Astrocyte (in vitro differentiated cells and primary cell): ENCODE measurements at regions not wholly inside any gene's neighbourhood (a gene's known extent, or its start where the extent isn't known, plus 50 kb on each side); places are given as distances from the start of the nearest gene placed in this dataset.

Experiments used
- DNase-seq: peaks from one replicate; pipeline ENCODE4 v3.0.0-alpha.2; 2010; ENCODE audit warnings: low read depth
- FAIRE-seq: peaks from 2 replicates; lab custom pipeline; 2011; peaks lifted over from hg19 to GRCh38; lab: Jason Lieb, UNC
- H2AFZ ChIP-seq: 2 replicates; pipeline ENCODE4 v1.6.0; 2012; ENCODE audit warnings: low read depth, low read length, inconsistent platforms
- H3K27ac ChIP-seq: 2 replicates; pipeline ENCODE4 v1.5.1; 2011; ENCODE audit warnings: low read depth, low read length, inconsistent platforms
- H3K27me3 ChIP-seq: 2 replicates; pipeline ENCODE4 v1.6.0; 2011; ENCODE audit warnings: low read length, inconsistent platforms; ENCODE audit not compliant: insufficient read depth
- H3K36me3 ChIP-seq: 2 replicates; pipeline ENCODE4 v1.5.1; 2011; ENCODE audit warnings: low read length, inconsistent platforms; ENCODE audit not compliant: insufficient read depth
- H3K4me1 ChIP-seq: 2 replicates; pipeline ENCODE4 v1.5.1; 2011; ENCODE audit warnings: low read length, inconsistent platforms; ENCODE audit not compliant: insufficient read depth
- H3K4me2 ChIP-seq: 2 replicates; pipeline ENCODE4 v1.6.0; 2012; ENCODE audit warnings: low read length, inconsistent platforms
- H3K4me3 ChIP-seq: 2 replicates; pipeline ENCODE4 v1.5.1; 2011; ENCODE audit warnings: low read depth, mild to moderate bottlenecking, low read length, inconsistent platforms; ENCODE audit not compliant: insufficient read depth
- H3K79me2 ChIP-seq: 2 replicates; pipeline ENCODE4 v1.6.0; 2012; ENCODE audit warnings: mild to moderate bottlenecking, low read length, inconsistent platforms; ENCODE audit not compliant: insufficient read depth
- H3K9ac ChIP-seq: 2 replicates; pipeline ENCODE4 v1.6.0; 2012; ENCODE audit warnings: mild to moderate bottlenecking, low read length, inconsistent platforms
- H3K9me3 ChIP-seq: 2 replicates; pipeline ENCODE4 v1.5.1; 2012; ENCODE audit warnings: low read depth, mild to moderate bottlenecking, low read length, inconsistent platforms; ENCODE audit not compliant: insufficient read depth
- H4K20me1 ChIP-seq: 2 replicates; pipeline ENCODE4 v1.6.0; 2012; ENCODE audit warnings: low read length, inconsistent platforms; ENCODE audit not compliant: insufficient read depth
- H3K27ac Mint-ChIP-seq: one replicate; pipeline ENCODE4 v1.8.0; 2021; ENCODE audit warnings: mild to moderate bottlenecking, mixed read lengths; ENCODE audit not compliant: unreplicated experiment
- H3K27me3 Mint-ChIP-seq: one replicate; pipeline ENCODE4 v1.8.0; 2021; ENCODE audit warnings: low read depth, mixed read lengths; ENCODE audit not compliant: unreplicated experiment
- H3K36me3 Mint-ChIP-seq: one replicate; pipeline ENCODE4 v1.8.0; 2021; ENCODE audit warnings: low read depth, mixed read lengths; ENCODE audit not compliant: unreplicated experiment
- H3K4me1 Mint-ChIP-seq: one replicate; pipeline ENCODE4 v1.8.0; 2021; ENCODE audit warnings: low read depth, mixed read lengths; ENCODE audit not compliant: unreplicated experiment
- H3K4me3 Mint-ChIP-seq: one replicate; pipeline ENCODE4 v1.8.0; 2021; ENCODE audit warnings: mild to moderate bottlenecking, moderate library complexity, mixed read lengths; ENCODE audit not compliant: unreplicated experiment
- H3K9me3 Mint-ChIP-seq: one replicate; pipeline ENCODE4 v1.8.0; 2021; ENCODE audit warnings: mild to moderate bottlenecking, mixed read lengths; ENCODE audit not compliant: unreplicated experiment
- EZH2 ChIP-seq: IDR thresholded peaks from 2 replicates; pipeline ENCODE4 v1.6.1; 2012; ENCODE audit warnings: mild to moderate bottlenecking, low read length, inconsistent platforms; ENCODE audit not compliant: insufficient read depth
- TF ChIP-seq, protein P1 (sequence below): IDR thresholded peaks from 2 replicates; pipeline ENCODE4 v1.5.1; 2011; ENCODE audit warnings: low read depth, mild to moderate bottlenecking, inconsistent platforms, low read length, moderate library complexity; ENCODE audit not compliant: insufficient read depth

DNA sequence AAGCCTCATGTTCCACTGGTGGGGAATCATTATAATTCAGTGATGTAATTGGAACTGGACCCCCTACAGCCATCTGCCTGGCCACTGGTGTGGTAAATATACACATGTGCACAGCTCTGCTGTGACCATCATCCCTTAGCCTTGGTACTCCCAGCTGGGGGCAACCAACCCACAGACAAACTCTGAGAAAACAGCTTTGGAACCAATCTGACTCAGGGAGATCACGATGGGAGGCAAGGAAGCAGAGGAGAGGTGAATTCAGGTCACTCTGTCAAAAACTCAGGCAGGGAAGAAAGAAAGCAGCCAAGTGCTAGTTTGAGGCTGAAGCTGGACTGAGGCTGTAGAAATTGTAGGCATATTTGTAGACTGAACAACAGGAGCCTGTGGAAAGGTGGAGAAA, 197.8 kb upstream of the GALNT2 start:
- Histone ChIP-seq H3K4me1 (no peaks in the 10 kb centered on the region), H2AFZ (no peak overlapping the region), H4K20me1 (no peaks in the 10 kb centered on the region), H3K27me3 (no peaks in the 10 kb centered on the region), H3K27ac (no peak overlapping the region), H3K36me3 (no peaks in the 10 kb centered on the region), H3K9ac (no peak overlapping the region), H3K4me3 (no peak overlapping the region), H3K9me3 (peaks cover 3% of the 10 kb centered on the region), H3K4me2 (no peak overlapping the region), H3K79me2 (no peaks in the 10 kb centered on the region)
- peaks cover 3% of the 10 kb centered on the region for H3K27me3 Mint-ChIP-seq
- H3K9me3 Mint-ChIP-seq, result no peaks in the 10 kb centered on the region
- peaks cover 14% of the 10 kb centered on the region for H3K4me1 Mint-ChIP-seq
- no peak overlapping the region for H3K27ac Mint-ChIP-seq
- DNase-seq (no peak), FAIRE-seq (no peak)
- no peak overlapping the region for H3K4me3 Mint-ChIP-seq
- TF ChIP-seq, protein P1, sequence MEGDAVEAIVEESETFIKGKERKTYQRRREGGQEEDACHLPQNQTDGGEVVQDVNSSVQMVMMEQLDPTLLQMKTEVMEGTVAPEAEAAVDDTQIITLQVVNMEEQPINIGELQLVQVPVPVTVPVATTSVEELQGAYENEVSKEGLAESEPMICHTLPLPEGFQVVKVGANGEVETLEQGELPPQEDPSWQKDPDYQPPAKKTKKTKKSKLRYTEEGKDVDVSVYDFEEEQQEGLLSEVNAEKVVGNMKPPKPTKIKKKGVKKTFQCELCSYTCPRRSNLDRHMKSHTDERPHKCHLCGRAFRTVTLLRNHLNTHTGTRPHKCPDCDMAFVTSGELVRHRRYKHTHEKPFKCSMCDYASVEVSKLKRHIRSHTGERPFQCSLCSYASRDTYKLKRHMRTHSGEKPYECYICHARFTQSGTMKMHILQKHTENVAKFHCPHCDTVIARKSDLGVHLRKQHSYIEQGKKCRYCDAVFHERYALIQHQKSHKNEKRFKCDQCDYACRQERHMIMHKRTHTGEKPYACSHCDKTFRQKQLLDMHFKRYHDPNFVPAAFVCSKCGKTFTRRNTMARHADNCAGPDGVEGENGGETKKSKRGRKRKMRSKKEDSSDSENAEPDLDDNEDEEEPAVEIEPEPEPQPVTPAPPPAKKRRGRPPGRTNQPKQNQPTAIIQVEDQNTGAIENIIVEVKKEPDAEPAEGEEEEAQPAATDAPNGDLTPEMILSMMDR, result no peak
- no peak for TF ChIP-seq EZH2
- H3K36me3 Mint-ChIP-seq, result peaks cover 3% of the 10 kb centered on the region

DNA sequence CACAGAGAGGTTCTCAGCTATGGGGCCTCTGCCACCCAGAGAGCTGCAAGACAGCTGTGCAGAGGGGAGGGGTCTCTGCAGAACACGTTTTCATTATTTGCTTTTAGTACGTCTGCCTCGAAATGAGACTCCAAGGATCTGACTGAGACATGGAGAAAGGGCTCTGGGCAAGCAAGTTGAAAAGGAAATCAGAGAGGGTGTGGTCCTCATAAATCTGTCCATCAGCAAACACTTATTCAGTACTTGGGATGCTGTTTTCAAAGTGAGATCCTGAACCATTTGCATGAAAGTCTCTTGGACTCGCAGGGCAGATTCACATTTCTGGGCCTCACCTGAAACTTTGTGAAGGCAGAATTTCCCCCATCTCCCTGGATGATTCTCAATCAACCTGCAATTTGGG, 197.4 kb upstream of the GALNT2 start:
- DNase-seq (no peak), FAIRE-seq (no peak)
- Mint-ChIP-seq H3K4me3 (no peak overlapping the region), H3K27me3 (peaks cover under 1% of the 10 kb centered on the region), H3K36me3 (peaks cover 3% of the 10 kb centered on the region), H3K4me1 (peaks cover 14% of the 10 kb centered on the region), H3K27ac (no peak overlapping the region), H3K9me3 (no peaks in the 10 kb centered on the region)
- TF ChIP-seq, protein P1, result no peak
- no peak for TF ChIP-seq EZH2
- no peaks in the 10 kb centered on the region for H4K20me1 ChIP-seq
- no peaks in the 10 kb centered on the region for H3K79me2 ChIP-seq
- H3K36me3 ChIP-seq, result no peaks in the 10 kb centered on the region
- H3K4me2 ChIP-seq, result no peak overlapping the region
- H3K9me3 ChIP-seq, result peaks cover 3% of the 10 kb centered on the region
- no peaks in the 10 kb centered on the region for H3K4me1 ChIP-seq
- H2AFZ ChIP-seq, result no peak overlapping the region
- H3K4me3 ChIP-seq, result no peak overlapping the region
- no peaks in the 10 kb centered on the region for H3K27me3 ChIP-seq
- no peak overlapping the region for H3K9ac ChIP-seq
- no peak overlapping the region for H3K27ac ChIP-seq

DNA sequence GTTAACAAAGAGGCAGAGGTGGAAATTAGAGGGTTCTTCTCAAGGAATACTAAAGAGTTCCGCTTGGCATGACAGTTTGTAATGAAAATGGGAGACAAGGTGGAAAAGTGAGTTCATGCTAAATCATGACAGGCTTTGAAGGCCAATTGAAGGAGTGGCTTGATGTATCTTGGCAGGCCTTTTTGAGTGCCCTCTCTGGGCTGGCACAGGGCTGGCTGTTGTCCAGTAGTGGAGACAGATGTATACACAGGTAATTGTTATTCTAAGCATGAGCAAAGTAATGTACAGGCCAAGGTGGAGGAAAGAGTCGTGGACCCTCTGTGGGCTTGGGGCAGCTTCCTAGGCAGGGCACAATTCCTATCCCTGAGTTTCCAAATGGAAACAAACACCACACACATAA, 196.7 kb upstream of the GALNT2 start:
- TF ChIP-seq EZH2, result no peak
- TF ChIP-seq, protein P1, result no peak
- no peak overlapping the region for H3K27ac ChIP-seq
- no peak overlapping the region for H2AFZ ChIP-seq
- no peaks in the 10 kb centered on the region for H3K4me1 ChIP-seq
- Mint-ChIP-seq H3K36me3 (peaks cover 3% of the 10 kb centered on the region), H3K27me3 (no peaks in the 10 kb centered on the region), H3K27ac (no peak overlapping the region), H3K4me1 (peaks cover 14% of the 10 kb centered on the region), H3K4me3 (no peak overlapping the region), H3K9me3 (no peaks in the 10 kb centered on the region)
- H3K27me3 ChIP-seq, result no peaks in the 10 kb centered on the region
- no peaks in the 10 kb centered on the region for H3K36me3 ChIP-seq
- no peak for FAIRE-seq
- no peak overlapping the region for H3K4me3 ChIP-seq
- no peak overlapping the region for H3K9ac ChIP-seq
- peaks cover 3% of the 10 kb centered on the region for H3K9me3 ChIP-seq
- no peaks in the 10 kb centered on the region for H3K79me2 ChIP-seq
- no peak overlapping the region for H3K4me2 ChIP-seq
- no peak for DNase-seq
- no peaks in the 10 kb centered on the region for H4K20me1 ChIP-seq
